A673 (cell line): ENCODE measurements at regions not wholly inside any gene's neighbourhood (a gene's known extent, or its start where the extent isn't known, plus 50 kb on each side); places are given as distances from the start of the nearest gene placed in this dataset.

Experiments
- CTCF ChIP-seq: fragments of 300-800, 200-600 bp; sonication (generic); conservative IDR thresholded peaks from 2 replicates; pipeline ENCODE4 v1.5.1; 2017; ENCODE audit warnings: low read depth, mild to moderate bottlenecking, antibody characterized with exemption, low read length, moderate library complexity, mixed read lengths
- EZH2 ChIP-seq: fragments of 200-600 bp; sonication (generic); IDR thresholded peaks from 2 replicates; pipeline ENCODE4 v1.6.1; 2017; ENCODE audit warnings: borderline replicate concordance, low read depth, mild to moderate bottlenecking, mixed read lengths, antibody characterized with exemption, low read length; ENCODE audit not compliant: poor library complexity, severe bottlenecking

DNA sequence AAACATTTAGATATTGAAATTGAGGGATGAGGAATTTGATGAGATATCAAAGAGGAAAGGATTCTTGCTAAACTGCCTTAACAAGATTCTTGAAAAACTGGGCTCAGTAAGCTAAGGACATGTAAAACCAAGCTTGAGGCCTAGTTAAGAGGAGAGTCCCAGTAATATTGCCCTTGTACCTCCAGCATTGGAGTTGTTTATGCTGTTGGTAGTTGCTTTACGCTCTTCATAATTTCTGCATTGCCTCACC lies 156.1 kb upstream of the TRIM24 start:
- TF ChIP-seq CTCF (no peak), EZH2 (no peak)
